ELF-1 (cell line): ENCODE measurements at regions not wholly inside any gene's neighbourhood (a gene's known extent, or its start where the extent isn't known, plus 50 kb on each side); places are given as distances from the start of the nearest gene placed in this dataset.

ENCODE experiments used
- DNase-seq: peaks from one replicate; pipeline ENCODE4 v3.0.0-alpha.2; 2016; ENCODE audit warnings: low read depth, low spot score

DNA sequence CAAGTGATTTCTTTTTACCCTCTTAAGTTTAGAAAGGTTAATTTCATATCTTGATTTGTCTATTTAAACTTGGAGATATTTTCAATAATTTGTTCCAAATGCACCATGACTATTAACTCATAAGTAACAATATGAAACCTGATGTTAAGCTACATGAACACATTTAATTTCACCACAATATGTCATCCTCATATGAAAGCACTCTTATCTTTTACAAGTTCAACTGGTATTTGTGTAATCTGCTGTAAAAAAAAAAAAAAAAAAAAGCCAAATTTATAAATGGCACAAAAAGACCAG, 110.4 kb downstream of the HFE start:
- no peak for DNase-seq

DNA sequence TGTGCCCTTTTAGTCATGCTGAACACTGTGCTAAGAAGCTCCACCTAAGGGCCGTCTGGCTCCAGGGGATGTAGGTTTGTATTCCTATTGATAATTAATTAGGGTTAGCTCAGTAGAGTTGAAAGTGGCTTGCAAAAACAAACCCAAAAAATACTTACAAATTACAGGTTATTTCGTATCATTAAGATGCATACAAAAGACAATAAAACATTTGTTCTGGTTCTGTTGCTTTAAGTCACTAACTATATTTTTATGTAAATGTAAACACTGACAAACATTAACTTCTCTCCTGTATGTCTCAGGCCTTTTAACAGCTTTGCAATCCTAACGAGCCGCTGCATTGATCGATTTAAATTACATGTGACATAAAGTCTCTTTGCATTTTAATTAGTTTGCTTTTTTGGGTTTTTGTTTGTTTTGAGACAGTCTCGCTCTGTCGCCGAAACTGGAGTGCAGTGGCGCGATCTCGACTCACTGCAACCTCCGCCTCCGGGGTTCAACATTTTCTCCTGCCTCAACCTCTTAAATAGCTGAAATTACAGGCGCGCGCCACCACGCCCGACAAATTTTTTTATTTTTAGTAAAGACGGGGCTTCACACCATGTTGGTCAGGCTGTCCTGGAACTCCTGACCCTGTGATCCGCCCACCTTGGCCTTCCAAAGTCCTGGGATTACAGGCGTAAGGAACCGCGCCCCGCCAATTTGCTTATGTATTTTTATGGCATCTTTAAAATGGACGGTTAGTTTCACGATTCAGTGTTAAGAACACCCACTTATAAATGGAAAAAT, 110.9 kb downstream of the HFE start:
- peak; percentile 86 for DNase-seq

DNA sequence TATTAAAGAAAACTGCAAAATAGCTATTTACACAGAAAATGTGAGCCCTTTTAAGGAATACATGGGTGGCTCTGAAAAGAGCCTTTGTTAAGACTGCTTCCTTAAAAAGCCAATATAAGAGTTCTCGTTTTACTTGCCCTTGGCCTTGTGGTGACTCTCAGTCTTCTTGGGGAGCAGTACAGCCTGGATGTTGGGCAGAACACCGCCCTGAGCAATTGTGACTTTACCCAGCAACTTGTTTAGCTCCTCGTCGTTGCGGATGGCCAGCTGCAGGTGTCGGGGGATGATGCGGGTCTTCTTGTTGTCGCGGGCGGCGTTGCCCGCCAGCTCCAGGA, 111.5 kb downstream of the HFE start:
- DNase-seq: no peak

DNA sequence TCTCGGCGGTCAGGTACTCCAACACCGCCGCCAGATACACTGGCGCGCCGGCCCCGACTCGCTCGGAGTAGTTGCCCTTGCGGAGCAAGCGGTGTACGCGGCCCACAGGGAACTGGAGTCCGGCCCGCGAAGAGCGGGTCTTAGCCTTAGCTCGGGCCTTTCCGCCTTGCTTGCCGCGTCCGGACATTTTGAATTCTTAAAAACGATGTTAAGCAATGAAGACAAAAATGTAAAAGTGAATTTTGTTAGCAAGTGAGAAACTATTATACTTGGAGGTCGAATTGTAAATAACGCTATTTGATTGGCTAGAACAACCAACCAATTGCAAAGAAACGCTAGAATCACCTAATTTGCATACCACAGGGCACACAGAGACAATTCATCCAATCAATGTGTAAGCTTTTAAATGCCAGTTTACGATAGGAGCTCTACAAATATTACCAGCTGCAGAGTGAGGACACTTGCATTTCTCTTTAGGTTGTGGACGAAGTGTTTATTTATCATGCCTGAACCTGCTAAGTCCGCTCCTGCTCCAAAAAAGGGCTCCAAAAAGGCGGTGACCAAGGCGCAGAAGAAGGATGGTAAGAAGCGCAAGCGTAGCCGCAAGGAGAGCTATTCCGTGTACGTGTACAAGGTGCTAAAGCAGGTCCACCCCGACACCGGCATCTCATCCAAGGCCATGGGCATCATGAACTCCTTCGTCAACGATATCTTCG, 112.0 kb downstream of the HFE start:
- DNase-seq: peak; percentile 91

DNA sequence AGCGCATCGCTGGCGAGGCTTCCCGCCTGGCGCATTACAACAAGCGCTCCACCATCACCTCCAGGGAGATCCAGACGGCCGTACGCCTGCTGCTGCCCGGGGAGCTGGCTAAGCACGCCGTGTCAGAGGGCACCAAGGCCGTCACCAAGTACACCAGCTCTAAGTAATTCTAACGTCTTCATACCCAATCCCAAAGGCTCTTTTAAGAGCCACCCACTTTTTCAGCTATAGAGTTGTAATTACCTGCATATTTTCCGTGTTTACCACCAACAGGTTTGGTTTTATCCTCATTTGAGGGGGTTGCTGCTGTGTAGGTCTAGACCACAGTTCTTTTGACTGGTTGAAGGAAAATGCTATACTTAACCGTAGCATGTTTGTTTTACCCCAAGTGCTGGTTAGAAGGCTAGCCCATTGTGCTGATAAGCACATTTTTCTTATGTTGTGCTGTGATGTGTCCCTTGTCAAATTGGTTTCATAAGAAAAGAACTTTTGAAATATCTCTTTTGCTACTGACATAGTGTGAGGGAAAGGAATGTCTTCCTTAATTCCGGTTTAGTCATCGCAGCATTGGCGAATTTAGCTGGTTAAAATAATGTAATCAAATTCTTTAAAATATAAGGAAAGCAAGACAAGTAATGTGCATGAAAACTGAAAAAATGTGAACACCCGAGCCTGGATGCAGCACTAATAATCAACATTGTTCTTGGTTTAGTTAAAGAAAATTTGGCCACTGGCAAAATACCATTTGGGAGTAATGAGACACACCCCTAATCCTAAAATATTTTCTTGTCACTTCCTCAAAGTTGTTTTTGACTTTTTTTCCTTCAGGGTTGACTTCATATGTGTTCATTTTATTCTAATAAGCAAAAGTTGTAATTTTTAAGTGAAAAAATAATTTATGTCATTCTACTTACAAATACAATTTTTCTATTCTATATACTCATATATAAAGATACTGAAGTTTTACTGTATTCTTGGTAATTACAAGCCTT, 112.8 kb downstream of the HFE start:
- no peak for DNase-seq

DNA sequence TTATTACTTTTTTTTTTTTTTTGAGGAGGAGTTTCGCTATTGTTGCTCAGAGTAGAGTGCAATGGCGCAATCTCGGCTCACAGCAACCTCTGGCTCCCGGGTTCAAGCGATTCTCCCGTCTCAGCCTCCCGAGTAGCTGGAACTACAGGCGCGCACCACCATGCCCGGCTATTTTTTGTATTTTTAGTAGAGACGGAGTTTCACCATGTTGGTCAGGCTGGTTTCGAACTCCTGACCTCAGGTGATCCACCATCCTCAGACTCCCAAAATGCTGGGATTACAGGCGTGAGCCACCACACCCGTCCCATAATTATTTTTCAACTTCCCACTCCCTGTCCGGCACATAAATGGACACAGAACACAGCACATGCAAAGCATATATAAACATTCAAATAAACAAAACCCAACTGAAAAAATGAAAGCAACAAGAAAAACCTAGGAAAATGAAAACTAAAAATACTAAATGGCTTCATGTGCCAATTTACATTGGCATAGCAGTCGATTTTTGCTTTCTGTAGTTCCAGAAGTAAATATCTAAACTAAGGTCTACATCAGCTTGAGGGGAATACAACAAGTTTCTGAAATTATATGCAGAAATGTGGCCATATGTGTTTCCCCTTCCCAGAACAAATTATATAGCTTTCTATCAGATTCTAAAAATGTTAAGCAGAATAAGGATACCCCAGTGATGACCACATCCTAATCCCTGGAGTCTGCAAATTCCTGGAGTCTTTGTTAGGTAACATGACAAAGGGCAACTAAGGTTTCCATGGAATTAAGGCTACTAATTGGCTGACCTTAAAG, 113.9 kb downstream of the HFE start:
- DNase-seq: no peak

DNA sequence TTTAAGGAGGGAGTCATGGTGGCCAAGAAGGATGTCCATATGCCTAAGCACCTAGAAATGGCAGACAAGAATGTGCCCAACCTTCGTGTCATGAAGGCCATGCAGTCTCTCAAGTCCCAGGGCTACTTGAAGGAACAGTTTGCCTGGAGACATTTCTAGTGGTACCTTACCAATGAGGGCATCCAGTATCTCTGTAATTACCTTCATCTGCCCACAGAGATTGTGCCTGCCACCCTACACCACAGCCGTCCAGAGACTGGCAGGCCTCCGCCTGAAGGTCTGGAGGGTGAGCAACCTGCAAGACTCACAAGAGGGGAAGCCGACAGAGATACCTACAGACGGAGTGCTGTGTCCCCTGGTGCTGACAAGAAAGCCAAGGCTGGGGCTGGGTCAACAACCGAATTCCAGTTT, 115.0 kb downstream of the HFE start:
- DNase-seq: peak; percentile 65

DNA sequence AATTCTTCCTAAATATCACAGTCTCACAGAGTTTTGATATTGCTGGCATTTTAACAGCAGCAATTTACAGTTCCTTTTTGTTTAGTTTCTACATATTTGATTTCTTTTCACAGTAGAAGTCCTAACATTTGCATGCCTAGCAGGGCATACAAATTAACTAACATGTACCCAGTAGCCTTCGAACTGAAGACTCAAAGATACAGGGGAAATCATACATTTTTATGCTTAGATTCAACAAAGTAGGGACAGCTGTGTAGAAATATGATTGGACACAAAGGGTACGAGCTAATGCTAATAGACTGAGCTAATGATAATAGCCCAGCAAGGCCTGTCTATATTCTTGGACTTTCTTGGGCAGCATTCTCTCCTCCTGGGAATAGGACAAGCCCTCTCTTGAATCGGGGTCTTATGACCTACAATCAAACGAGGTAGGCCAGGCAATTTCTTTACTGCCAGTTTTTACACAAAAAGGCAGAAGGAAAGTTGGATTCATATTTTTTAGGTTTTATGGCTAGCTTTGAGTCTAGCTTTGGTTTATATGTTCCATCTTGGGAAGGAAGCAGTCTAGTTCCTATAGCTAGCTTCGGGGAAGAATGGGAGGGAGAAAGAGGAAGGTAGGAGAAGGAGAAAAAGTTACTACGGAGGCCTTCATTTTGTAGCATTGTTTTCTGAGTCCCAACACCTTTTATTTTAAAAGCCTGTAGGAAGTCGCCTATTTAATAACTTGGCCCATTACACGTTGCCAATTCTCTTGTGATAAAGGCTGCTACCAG, 115.8 kb downstream of the HFE start:
- DNase-seq: no peak

DNA sequence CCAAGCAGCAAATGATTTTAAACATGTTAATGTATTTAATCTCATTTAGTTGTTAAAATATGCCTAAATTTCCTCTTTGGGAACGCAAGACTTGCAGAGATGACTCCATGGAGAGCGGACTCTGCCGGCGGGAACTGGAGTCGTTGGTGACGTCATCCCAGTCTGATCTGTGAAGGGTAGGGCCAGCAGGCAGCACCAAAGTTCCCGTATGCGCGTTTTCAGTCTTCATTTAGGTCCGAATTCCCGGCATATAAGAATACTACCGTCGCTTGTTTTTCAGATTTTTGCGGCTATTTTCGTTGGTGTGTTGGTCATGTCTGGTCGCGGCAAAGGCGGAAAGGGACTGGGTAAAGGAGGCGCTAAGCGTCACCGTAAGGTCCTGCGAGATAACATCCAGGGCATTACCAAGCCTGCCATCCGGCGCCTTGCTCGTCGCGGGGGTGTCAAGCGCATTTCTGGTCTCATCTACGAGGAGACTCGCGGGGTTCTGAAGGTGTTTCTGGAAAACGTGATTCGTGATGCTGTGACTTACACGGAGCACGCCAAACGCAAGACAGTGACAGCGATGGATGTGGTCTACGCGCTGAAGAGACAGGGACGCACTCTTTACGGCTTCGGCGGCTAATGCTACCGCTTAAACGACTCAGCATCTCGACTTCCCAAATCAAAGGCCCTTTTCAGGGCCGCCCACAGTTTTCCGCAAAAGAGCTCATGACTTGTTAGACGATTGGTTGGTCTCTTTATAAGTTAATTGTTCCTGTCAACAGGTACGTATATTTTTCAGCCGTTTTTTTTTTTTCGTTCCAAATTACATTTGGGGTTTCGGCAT, 117.3 kb downstream of the HFE start:
- peak; percentile 99 for DNase-seq

DNA sequence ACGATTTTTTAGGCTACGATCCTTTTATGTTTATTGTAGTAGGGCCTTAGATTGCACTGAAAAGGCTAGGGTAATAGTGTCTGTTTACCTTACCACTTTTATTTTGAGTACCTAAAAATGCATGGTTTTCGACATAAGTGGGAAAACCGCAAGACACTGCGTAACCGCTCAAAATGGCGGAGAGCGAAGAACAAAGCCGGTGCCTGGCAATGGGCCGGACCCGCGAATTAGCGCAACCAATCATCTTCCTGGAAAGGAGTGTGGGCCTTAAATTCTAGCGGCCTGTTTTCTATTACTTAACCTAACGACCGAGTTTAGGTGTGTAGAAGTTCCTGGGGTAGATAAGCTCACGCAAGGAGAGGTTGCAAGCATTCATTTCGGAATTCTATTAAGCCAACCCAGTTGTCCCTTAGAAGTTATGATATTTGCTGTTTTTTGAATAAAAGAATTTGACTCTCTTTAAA, 118.0 kb downstream of the HFE start:
- peak; percentile 79 for DNase-seq

DNA sequence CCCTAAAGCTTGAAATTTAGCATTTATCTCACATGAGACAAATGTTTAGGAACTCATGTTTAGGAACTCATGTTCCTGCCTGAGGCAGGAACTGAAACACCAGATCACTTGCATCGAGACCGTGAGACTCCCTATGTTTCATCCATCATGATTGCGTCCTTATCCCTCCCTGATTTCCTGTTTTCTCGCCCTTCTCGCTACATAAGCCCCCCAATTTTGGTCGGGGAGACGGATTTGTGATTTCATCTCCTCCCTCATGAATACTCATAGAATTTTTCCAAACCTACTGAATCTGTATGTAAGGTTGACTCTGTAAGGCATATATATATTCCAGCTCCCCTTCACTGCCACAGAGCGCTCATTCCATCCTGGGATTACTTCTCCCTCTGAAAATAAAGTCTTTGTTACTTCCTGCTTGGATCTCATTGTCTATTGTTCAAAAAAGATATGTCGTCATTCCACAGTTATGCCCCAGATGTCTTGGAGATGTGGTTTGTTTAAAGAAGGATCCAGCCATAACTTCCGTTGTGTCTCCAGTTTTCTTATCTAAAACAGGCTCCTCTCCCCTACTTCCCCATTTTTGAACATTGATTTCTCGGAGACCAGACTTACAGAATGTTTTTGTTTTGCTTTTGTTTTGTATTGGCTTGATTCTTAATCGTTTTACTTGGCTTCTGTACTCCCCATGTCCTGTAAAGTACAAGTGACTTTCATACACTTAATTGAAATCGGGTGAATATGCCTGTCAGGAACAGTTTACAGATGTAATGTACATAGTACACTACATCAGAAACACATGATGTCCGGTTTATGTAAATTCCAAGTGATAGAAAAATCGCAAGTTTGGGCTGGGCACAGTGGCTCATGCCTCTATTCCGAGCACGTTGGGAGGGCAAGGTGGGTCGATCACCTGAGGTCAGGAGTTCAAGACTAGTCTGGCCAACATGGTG, 118.7 kb downstream of the HFE start:
- DNase-seq: peak; percentile 67

DNA sequence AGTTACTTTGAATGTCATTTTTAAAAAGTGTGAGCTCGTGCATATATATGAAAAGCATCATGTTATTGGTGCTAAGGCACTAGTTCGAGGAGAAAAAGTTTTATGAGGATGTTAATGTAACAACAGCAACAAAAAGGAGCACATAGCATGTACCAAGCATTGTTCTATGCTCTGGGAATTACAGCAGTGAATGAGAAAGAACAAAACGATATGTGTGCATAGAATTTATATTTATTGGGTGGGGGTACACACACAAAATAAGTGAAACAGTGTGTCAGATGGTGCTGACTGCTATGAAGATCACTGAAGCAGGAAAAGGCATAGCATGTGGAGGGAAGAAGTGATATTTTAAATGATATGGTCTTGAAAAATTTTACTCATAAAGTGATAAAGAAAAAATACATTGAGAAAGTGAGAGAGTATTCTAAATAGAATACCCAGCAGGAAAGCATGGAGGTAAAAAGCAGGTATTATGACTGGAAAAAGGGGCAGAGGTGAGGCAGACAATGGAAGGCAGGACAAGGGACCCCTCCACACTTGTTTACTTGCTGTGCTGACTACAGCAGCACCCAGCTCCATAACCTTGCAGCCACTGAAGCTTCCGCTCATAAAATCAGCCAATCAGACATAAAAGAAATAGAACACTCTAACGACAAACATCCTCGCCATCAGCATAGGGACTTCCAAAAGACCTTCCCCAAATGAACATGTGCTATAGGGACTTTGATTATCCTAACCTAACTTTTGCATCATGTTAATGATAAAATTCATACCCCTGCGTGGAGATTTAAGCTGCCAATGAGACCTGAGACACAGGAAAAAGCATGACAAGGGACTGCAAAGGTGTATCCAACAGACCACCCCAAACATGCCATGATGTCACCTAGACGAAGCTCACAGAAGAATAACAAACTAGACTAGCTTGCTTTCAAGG, 119.9 kb downstream of the HFE start:
- no peak for DNase-seq

DNA sequence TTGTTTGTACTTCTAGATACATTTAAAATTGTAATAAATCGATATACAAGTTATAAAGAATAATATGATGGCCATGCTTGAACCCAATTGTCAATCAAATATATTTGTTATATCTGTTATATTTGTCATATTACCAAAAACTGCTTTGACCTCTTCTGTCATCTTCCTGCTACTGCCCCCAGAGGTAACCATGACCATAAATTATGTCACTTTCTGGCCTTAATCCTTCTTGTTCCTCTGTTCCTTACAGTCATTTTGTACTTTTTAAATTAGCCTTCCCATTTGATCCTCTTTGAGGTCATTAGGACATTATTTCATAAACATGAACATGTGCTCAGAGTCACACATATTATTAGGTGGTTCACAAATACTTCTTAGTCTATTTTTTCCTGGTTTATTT, 124.7 kb downstream of the HFE start:
- no peak for DNase-seq

DNA sequence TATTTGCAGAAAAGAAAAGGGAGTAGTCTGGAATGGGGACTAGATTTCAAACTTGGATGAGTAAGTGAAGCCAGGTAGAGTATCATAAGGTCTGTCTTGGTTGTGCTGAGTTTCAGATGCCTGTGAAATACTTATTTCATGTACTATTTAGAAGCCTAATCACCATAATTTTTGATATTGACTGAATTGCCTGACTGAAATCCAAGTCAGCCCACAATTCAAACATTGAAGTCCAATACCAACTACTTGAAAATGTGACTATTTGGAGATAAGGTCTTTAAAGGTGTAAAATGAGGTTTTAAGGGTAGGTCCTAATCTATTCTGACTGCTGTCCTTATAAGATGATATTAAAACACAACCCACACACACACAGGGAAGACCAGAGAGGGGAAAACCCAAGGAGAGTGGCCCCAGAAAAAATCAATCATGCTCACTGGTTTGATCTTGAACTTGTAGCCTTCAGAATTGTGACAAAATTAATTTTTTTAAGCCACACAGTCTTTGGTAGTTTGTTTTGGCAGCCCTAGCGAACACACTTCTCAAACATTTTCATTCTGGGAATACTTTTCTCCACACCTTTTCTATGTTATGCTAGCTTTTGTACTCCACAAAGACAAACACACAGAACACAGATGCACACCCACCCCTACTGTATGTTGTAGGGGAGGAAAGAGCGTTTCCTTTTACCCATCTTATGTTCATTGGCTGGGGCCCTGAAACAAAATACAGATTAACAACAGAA, 126.3 kb downstream of the HFE start:
- no peak for DNase-seq

DNA sequence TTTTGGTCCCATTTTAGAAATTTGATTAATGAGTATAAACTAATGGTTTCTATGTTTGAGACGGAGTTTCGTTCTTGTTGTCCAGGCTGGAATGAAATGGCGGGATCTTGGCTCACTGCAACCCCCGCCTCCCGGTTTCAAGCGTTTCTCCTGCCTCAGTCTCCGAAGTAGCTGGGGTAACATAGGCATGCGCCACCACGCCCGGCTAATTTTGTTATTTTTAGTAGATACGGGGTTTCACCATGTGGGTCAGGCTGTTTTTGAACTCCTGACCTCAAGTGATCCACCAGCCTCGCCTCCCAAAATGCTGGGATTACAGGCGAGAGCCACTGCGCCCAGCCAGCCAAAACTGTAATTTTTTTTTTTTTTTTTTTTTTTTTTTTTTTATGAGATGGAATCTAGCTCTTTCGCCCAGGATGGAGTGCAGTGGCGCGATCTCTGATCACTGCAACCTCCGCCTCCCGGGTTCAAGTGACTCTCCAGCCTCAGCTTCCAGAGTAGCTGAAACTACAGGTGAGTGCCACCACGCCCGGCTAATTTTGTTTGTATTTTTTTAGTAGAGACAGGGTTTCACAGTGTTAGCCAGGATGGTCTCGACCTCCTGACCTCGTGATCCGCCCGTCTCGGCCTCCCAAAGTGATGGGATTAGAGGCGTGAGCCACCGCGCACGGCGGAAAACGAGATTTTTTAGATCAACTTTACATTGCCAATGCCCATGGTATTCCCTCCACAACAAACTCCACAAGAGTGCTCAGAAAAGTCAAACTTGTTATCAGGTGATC, 127.8 kb downstream of the HFE start:
- peak; percentile 87 for DNase-seq
